ENCODE measurements at regions not wholly inside any gene's neighbourhood (a gene's known extent, or its start where the extent isn't known, plus 50 kb on each side); places are given as distances from the start of the nearest gene placed in this dataset.

DNA sequence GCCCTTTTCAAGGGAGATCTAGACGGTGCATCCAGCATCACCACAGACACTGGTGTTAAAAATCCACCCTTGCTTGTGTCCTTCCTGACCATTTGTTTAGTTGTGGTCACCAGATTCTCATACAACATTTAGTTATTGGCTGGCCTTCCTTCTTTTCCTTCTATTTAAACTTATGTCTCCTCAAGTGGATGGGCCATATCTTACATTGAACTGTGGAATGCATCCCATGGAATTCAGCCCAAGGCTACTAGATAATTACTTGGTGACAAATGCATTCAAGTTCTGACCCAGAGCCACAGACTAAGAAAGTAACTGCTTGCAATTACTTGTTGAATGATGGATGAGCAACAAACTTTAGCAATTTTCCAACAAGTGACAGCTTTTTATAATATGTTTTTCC is 198.9 kb upstream of the SSTR4 start:
- H3K23ac ChIP-seq (ENCODE audit: insufficient read length, low read depth, low read length) = no peak overlapping the region
- no peak overlapping the region for H3K56ac ChIP-seq (ENCODE audit: insufficient read length, low read depth, low read length)
- H3K27me3 Mint-ChIP-seq (ENCODE audit: low read depth) = peaks cover 11% of the 10 kb centered on the region; the same call in 1 of the 2 replicates
- no peaks in the 10 kb centered on the region for H3K4me1 Mint-ChIP-seq
- no peak overlapping the region for H3K4me2 ChIP-seq (ENCODE audit: insufficient read depth, insufficient read length, low read length)
- no peak overlapping the region for H4K8ac ChIP-seq (replicated peaks; ENCODE audit: insufficient read length, low read depth, low read length)
- H3K14ac ChIP-seq (ENCODE audit: insufficient read depth, low read length) = no peak overlapping the region
- no peaks in the 10 kb centered on the region for H3K9me3 ChIP-seq (ENCODE audit: control insufficient read depth, low read depth, low read length)
- DNase-seq = no peak
- peaks cover 0 to 1% of the 10 kb centered on the region in 2 experiments; a peak in 2 of 5 replicates for H3K9me3 Mint-ChIP-seq
- no peaks in the 10 kb centered on the region for H3K27me3 ChIP-seq (ENCODE audit: insufficient read depth, low read length)
- H3K36me3 Mint-ChIP-seq (ENCODE audit: insufficient read depth in 1 of 3, low read depth in 3 of 3) = no peaks in the 10 kb centered on the region
- H3K23me2 ChIP-seq (ENCODE audit: insufficient read length, low read depth, low read length, poor library complexity, severe bottlenecking) = no peaks in the 10 kb centered on the region
- H2BK15ac ChIP-seq (ENCODE audit: low read depth, low read length) = no peak overlapping the region
- no peaks in the 10 kb centered on the region for H3K4me1 ChIP-seq (ENCODE audit: insufficient read depth, low read length)
- no peak overlapping the region for H2BK5ac ChIP-seq (ENCODE audit: insufficient read length, low read length)
- H2AFZ ChIP-seq (ENCODE audit: low read length) = no peak overlapping the region
- no peak overlapping the region for H3K4ac ChIP-seq (ENCODE audit: low read depth, low read length)
- H3K79me1 ChIP-seq (ENCODE audit: insufficient read depth, low read depth, low read length, poor library complexity, severe bottlenecking) = no peaks in the 10 kb centered on the region
- H3K27ac ChIP-seq (ENCODE audit: insufficient read length, low read depth, low read length) = no peak overlapping the region
- H3K27ac Mint-ChIP-seq = no peak overlapping the region
- H4K5ac ChIP-seq (ENCODE audit: insufficient read length, low read depth, low read length) = no peak overlapping the region
- WGBS (ENCODE audit: extremely low coverage, insufficient read length, low lambda C conversion rate) = no CpG with 5 or more reads among the region's 1 CpG
- H4K20me1 ChIP-seq (ENCODE audit: control insufficient read depth, insufficient read depth, insufficient read length) = no peaks in the 10 kb centered on the region
- no peak overlapping the region for H3K4me3 Mint-ChIP-seq
- no peak overlapping the region for H2BK12ac ChIP-seq (ENCODE audit: insufficient read length, low read depth, low read length)
- no peak overlapping the region for H2AK5ac ChIP-seq (ENCODE audit: insufficient read length, low read length)
- TF ChIP-seq, protein P1, sequence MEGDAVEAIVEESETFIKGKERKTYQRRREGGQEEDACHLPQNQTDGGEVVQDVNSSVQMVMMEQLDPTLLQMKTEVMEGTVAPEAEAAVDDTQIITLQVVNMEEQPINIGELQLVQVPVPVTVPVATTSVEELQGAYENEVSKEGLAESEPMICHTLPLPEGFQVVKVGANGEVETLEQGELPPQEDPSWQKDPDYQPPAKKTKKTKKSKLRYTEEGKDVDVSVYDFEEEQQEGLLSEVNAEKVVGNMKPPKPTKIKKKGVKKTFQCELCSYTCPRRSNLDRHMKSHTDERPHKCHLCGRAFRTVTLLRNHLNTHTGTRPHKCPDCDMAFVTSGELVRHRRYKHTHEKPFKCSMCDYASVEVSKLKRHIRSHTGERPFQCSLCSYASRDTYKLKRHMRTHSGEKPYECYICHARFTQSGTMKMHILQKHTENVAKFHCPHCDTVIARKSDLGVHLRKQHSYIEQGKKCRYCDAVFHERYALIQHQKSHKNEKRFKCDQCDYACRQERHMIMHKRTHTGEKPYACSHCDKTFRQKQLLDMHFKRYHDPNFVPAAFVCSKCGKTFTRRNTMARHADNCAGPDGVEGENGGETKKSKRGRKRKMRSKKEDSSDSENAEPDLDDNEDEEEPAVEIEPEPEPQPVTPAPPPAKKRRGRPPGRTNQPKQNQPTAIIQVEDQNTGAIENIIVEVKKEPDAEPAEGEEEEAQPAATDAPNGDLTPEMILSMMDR (conservative IDR thresholded peaks at IDR 0.05) = no peak
- no peak overlapping the region for H3K18ac ChIP-seq (ENCODE audit: insufficient read length, low read depth, low read length)
- no peak overlapping the region for H3T11ph ChIP-seq (ENCODE audit: low read length)
- H2BK120ac ChIP-seq (ENCODE audit: low read depth, low read length, poor library complexity, severe bottlenecking) = no peak overlapping the region
- H3K9ac ChIP-seq (ENCODE audit: extremely low read depth, insufficient read length, low read length) = no peak overlapping the region
- H3K79me2 ChIP-seq (ENCODE audit: insufficient read depth, low read length) = no peaks in the 10 kb centered on the region
- H2BK20ac ChIP-seq (ENCODE audit: low read depth, low read length, poor library complexity, severe bottlenecking) = no peak overlapping the region
- no peak overlapping the region for H4K91ac ChIP-seq (ENCODE audit: insufficient read length, low read depth, low read length)
